ENCODE measurements at regions not wholly inside any gene's neighbourhood (a gene's known extent, or its start where the extent isn't known, plus 50 kb on each side); places are given as distances from the start of the nearest gene placed in this dataset.

- no peak for TF ChIP-seq CTCF (IDR thresholded peaks at IDR 0.05; ENCODE audit: control extremely low read depth, extremely low read depth)
- peaks cover 0 to under 1% (median 0%) of the 10 kb centered on the region in 5 donors for H3K4me1 ChIP-seq (ENCODE audit: control insufficient read depth in 5 of 5, insufficient read depth in 5 of 5, low read length in 5 of 5)
- no peak overlapping the region for H3K4me3 ChIP-seq
- H3K36me3 ChIP-seq (ENCODE audit: control insufficient read depth in 4 of 4, insufficient read depth in 4 of 4, low read length in 4 of 4) = no peaks in the 10 kb centered on the region
- no peak overlapping the region for H3K9ac ChIP-seq (ENCODE audit: insufficient read depth in 1 of 2, low read length in 2 of 2)
- H3K27ac ChIP-seq (ENCODE audit: low read depth in 1 of 2, low read length in 1 of 2) = no peak overlapping the region
- ATAC-seq (ENCODE audit: insufficient read depth, low FRiP score) (no peak), DNase-seq (no peak)
- H3K27me3 ChIP-seq (ENCODE audit: control insufficient read depth in 3 of 3, insufficient read depth in 3 of 3, low read length in 2 of 3) = no peaks in the 10 kb centered on the region
- H3K9me3 ChIP-seq (ENCODE audit: control insufficient read depth in 4 of 4, insufficient read depth in 3 of 4, low read length in 3 of 4) = no peaks in the 10 kb centered on the region
- 88% methylated on average over 4 of the region's 4 CpGs for WGBS, 2 donors
Observed at GRCh38 chr9:10701906-10702305, 89.1 kb upstream of the PTPRD start.

GRCh38 chr9:10703139-10703538 is 90.3 kb upstream of the PTPRD start:
- no peak overlapping the region for H3K9ac ChIP-seq (ENCODE audit: insufficient read depth in 1 of 2, low read length in 2 of 2)
- ATAC-seq (ENCODE audit: insufficient read depth, low FRiP score) (no peak), DNase-seq (no peak)
- H3K4me1 ChIP-seq (ENCODE audit: control insufficient read depth in 5 of 5, insufficient read depth in 5 of 5, low read length in 5 of 5) = peaks cover 0 to 3% (median 0%) of the 10 kb centered on the region in 5 donors
- WGBS, 2 donors = 91 to 93% methylated on average over 2 of the region's 2 CpGs
- no peak for TF ChIP-seq CTCF (IDR thresholded peaks at IDR 0.05; ENCODE audit: control extremely low read depth, extremely low read depth)
- no peaks in the 10 kb centered on the region for H3K9me3 ChIP-seq (ENCODE audit: control insufficient read depth in 4 of 4, insufficient read depth in 3 of 4, low read length in 3 of 4)
- H3K27me3 ChIP-seq (ENCODE audit: control insufficient read depth in 3 of 3, insufficient read depth in 3 of 3, low read length in 2 of 3) = no peaks in the 10 kb centered on the region
- no peak overlapping the region for H3K27ac ChIP-seq (ENCODE audit: low read depth in 1 of 2, low read length in 1 of 2)
- H3K4me3 ChIP-seq = no peak overlapping the region
- H3K36me3 ChIP-seq (ENCODE audit: control insufficient read depth in 4 of 4, insufficient read depth in 4 of 4, low read length in 4 of 4) = no peaks in the 10 kb centered on the region

- DNase-seq = no peak
- no peaks in the 10 kb centered on the region for H3K9me3 ChIP-seq (ENCODE audit: control insufficient read depth in 4 of 4, insufficient read depth in 3 of 4, low read length in 3 of 4)
- peak; percentile 34 for ATAC-seq (ENCODE audit: insufficient read depth, low FRiP score)
- H3K4me1 ChIP-seq (ENCODE audit: control insufficient read depth in 5 of 5, insufficient read depth in 5 of 5, low read length in 5 of 5) = peaks cover 0 to 3% (median 0%) of the 10 kb centered on the region in 5 donors
- no peaks in the 10 kb centered on the region for H3K27me3 ChIP-seq (ENCODE audit: control insufficient read depth in 3 of 3, insufficient read depth in 3 of 3, low read length in 2 of 3)
- no peak overlapping the region for H3K9ac ChIP-seq (ENCODE audit: insufficient read depth in 1 of 2, low read length in 2 of 2)
- no peak overlapping the region for H3K4me3 ChIP-seq
- no peaks in the 10 kb centered on the region for H3K36me3 ChIP-seq (ENCODE audit: control insufficient read depth in 4 of 4, insufficient read depth in 4 of 4, low read length in 4 of 4)
- TF ChIP-seq CTCF (IDR thresholded peaks at IDR 0.05; ENCODE audit: control extremely low read depth, extremely low read depth) = no peak
- no peak overlapping the region for H3K27ac ChIP-seq (ENCODE audit: low read depth in 1 of 2, low read length in 1 of 2)
Observed at GRCh38 chr9:10704720-10705119, 91.9 kb upstream of the PTPRD start.

GRCh38 chr9:10705383-10705782 is 92.6 kb upstream of the PTPRD start:
- ATAC-seq (ENCODE audit: insufficient read depth, low FRiP score) (no peak), DNase-seq (peak in 1 of 3 donors; percentile 14)
- WGBS, 2 donors = 54 to 61% methylated on average over 1 of the region's 1 CpG
- Histone ChIP-seq H3K36me3 (ENCODE audit: control insufficient read depth in 4 of 4, insufficient read depth in 4 of 4, low read length in 4 of 4) (no peaks in the 10 kb centered on the region), H3K9ac (ENCODE audit: insufficient read depth in 1 of 2, low read length in 2 of 2) (no peak overlapping the region), H3K27ac (ENCODE audit: low read depth in 1 of 2, low read length in 1 of 2) (no peak overlapping the region), H3K27me3 (ENCODE audit: control insufficient read depth in 3 of 3, insufficient read depth in 3 of 3, low read length in 2 of 3) (no peaks in the 10 kb centered on the region), H3K4me1 (ENCODE audit: control insufficient read depth in 5 of 5, insufficient read depth in 5 of 5, low read length in 5 of 5) (peaks cover 0 to 3% (median 0%) of the 10 kb centered on the region in 5 donors), H3K9me3 (ENCODE audit: control insufficient read depth in 4 of 4, insufficient read depth in 3 of 4, low read length in 3 of 4) (no peaks in the 10 kb centered on the region), H3K4me3 (no peak overlapping the region)
- no peak for TF ChIP-seq CTCF (IDR thresholded peaks at IDR 0.05; ENCODE audit: control extremely low read depth, extremely low read depth)

Measured in lung (tissue), 11 donors.